ENCODE measurements at regions not wholly inside any gene's neighbourhood (a gene's known extent, or its start where the extent isn't known, plus 50 kb on each side); places are given as distances from the start of the nearest gene placed in this dataset.

- DNase-seq (ENCODE audit: extremely low read depth, insufficient read length): no peak
These were observed 933.1 kb upstream of the LRRN3 start for GRCh38 chr7:110157631-110158362.

GRCh38 chr7:110168010-110168409 lies 922.9 kb upstream of the LRRN3 start:
- Histone ChIP-seq H3K4me3 (replicated peaks; ENCODE audit: low read depth, low read length) (no peak overlapping the region), H3K27me3 (replicated peaks; ENCODE audit: control insufficient read depth, insufficient read depth, low read length) (no peaks in the 10 kb centered on the region), H3K36me3 (ENCODE audit: control insufficient read depth, insufficient read depth, low read length) (no peaks in the 10 kb centered on the region)
- no peak for DNase-seq (ENCODE audit: extremely low read depth, insufficient read length)
- no peak for TF ChIP-seq CTCF (IDR thresholded peaks at IDR 0.05; ENCODE audit: insufficient read depth, low read length, poor library complexity, severe bottlenecking)

More at GRCh38 chr7:110157631-110158362, 933.1 kb upstream of the LRRN3 start:
- no peak for TF ChIP-seq CTCF (IDR thresholded peaks at IDR 0.05; ENCODE audit: insufficient read depth, low read length, poor library complexity, severe bottlenecking)
- Histone ChIP-seq H3K4me3 (replicated peaks; ENCODE audit: low read depth, low read length) (no peak overlapping the region), H3K36me3 (ENCODE audit: control insufficient read depth, insufficient read depth, low read length) (no peaks in the 10 kb centered on the region), H3K27me3 (replicated peaks; ENCODE audit: control insufficient read depth, insufficient read depth, low read length) (no peaks in the 10 kb centered on the region)

GRCh38 chr7:110170841-110171240 lies 920.1 kb upstream of the LRRN3 start:
- TF ChIP-seq CTCF (IDR thresholded peaks at IDR 0.05; ENCODE audit: insufficient read depth, low read length, poor library complexity, severe bottlenecking): no peak
- no peak overlapping the region for H3K4me3 ChIP-seq (replicated peaks; ENCODE audit: low read depth, low read length)
- DNase-seq (ENCODE audit: extremely low read depth, insufficient read length): no peak

GRCh38 chr7:110177463-110177862 lies 913.5 kb upstream of the LRRN3 start:
- no peak for TF ChIP-seq CTCF (IDR thresholded peaks at IDR 0.05; ENCODE audit: insufficient read depth, low read length, poor library complexity, severe bottlenecking)
- Histone ChIP-seq H3K36me3 (ENCODE audit: control insufficient read depth, insufficient read depth, low read length) (no peaks in the 10 kb centered on the region), H3K4me3 (replicated peaks; ENCODE audit: low read depth, low read length) (no peak overlapping the region), H3K27me3 (replicated peaks; ENCODE audit: control insufficient read depth, insufficient read depth, low read length) (no peaks in the 10 kb centered on the region)
- DNase-seq (ENCODE audit: extremely low read depth, insufficient read length): no peak

More at GRCh38 chr7:110170841-110171240, 920.1 kb upstream of the LRRN3 start:
- H3K27me3 ChIP-seq (replicated peaks; ENCODE audit: control insufficient read depth, insufficient read depth, low read length): no peaks in the 10 kb centered on the region
- no peaks in the 10 kb centered on the region for H3K36me3 ChIP-seq (ENCODE audit: control insufficient read depth, insufficient read depth, low read length)

- TF ChIP-seq CTCF (IDR thresholded peaks at IDR 0.05; ENCODE audit: insufficient read depth, low read length, poor library complexity, severe bottlenecking): no peak
- DNase-seq (ENCODE audit: extremely low read depth, insufficient read length): no peak
- H3K36me3 ChIP-seq (ENCODE audit: control insufficient read depth, insufficient read depth, low read length): no peaks in the 10 kb centered on the region
- H3K4me3 ChIP-seq (replicated peaks; ENCODE audit: low read depth, low read length): no peak overlapping the region
- no peaks in the 10 kb centered on the region for H3K27me3 ChIP-seq (replicated peaks; ENCODE audit: control insufficient read depth, insufficient read depth, low read length)
These were observed 911.9 kb upstream of the LRRN3 start for GRCh38 chr7:110179037-110179436.
